H1 (cell line): ENCODE measurements at regions not wholly inside any gene's neighbourhood (a gene's known extent, or its start where the extent isn't known, plus 50 kb on each side); places are given as distances from the start of the nearest gene placed in this dataset.

Experiments used
- CHD7 ChIP-seq: fragments of 300-600 bp; sonication (generic); IDR thresholded peaks from 2 replicates; pipeline ENCODE4 v1.7.1; 2012; ENCODE audit warnings: low read length, moderate library complexity, mild to moderate bottlenecking, inconsistent platforms; ENCODE audit not compliant: insufficient replicate concordance
- GABPA ChIP-seq: IDR thresholded peaks from 2 replicates; pipeline ENCODE4 v1.6.1; 2011; ENCODE audit warnings: mild to moderate bottlenecking, low read length, moderate library complexity, borderline replicate concordance; ENCODE audit not compliant: insufficient read depth
- RNF2 ChIP-seq: fragments of 200-900, 300-1000 bp; sonication (generic); IDR thresholded peaks from 2 replicates; pipeline ENCODE4 v1.7.1; 2016; ENCODE audit warnings: borderline replicate concordance, low read depth, mild to moderate bottlenecking, antibody characterized with exemption, low read length; ENCODE audit not compliant: poor library complexity, severe bottlenecking; ENCODE audit errors: missing control alignments
- SP2 ChIP-seq: IDR thresholded peaks from 2 replicates; pipeline ENCODE4 v1.6.1; 2012; ENCODE audit warnings: mild to moderate bottlenecking, low read length, inconsistent platforms
- SP4 ChIP-seq: IDR thresholded peaks from 2 replicates; pipeline ENCODE4 v1.6.1; 2012; ENCODE audit warnings: low read length, inconsistent platforms

- TF ChIP-seq CHD7: no peak
- no peak for TF ChIP-seq GABPA
- TF ChIP-seq RNF2: no peak
- TF ChIP-seq SP2: no peak
- no peak for TF ChIP-seq SP4
Observed at GRCh38 chr22:49178246-49179005, 649.2 kb downstream of the BRD1 start (continued).
